Transverse colon (tissue), 4 donors: ENCODE measurements at regions not wholly inside any gene's neighbourhood (a gene's known extent, or its start where the extent isn't known, plus 50 kb on each side); places are given as distances from the start of the nearest gene placed in this dataset.

Experiments
- DNase-seq: peaks from one replicate; pipeline ENCODE4 v3.0.0-alpha.2; 2019
- H3K27ac ChIP-seq, 4 donors: fragments of 200-600 bp; sonication (generic); 2 replicates each; pipeline ENCODE4 v1.5.1; 2016 to 2018; ENCODE audit warnings: inconsistent platforms in 4 of 4
- H3K27me3 ChIP-seq: fragments of 200-600 bp; sonication (generic); 2 replicates; pipeline ENCODE4 v1.5.1; 2017; ENCODE audit warnings: inconsistent platforms
- H3K36me3 ChIP-seq, 4 donors: fragments of 200-600 bp; sonication (generic); 2 replicates each; pipeline ENCODE4 v1.5.1; 2017 to 2019; ENCODE audit warnings: inconsistent platforms in 4 of 4
- H3K4me1 ChIP-seq, 4 donors: fragments of 200-600 bp; sonication (generic); 2 replicates each; pipeline ENCODE4 v1.5.1; 2017 to 2020; ENCODE audit warnings: inconsistent platforms in 4 of 4
- H3K4me3 ChIP-seq, 4 donors: fragments of 200-600 bp; sonication (generic); 1 replicate in 1 of 4; 2 replicates in 3 of 4; pipeline versions ENCODE4 v1.5.1 to v1.6.1; 2017 to 2019; ENCODE audit warnings: inconsistent platforms in 4 of 4
- H3K9me3 ChIP-seq, 2 donors: fragments of 200-600 bp; sonication (generic); 2 replicates each; pipeline ENCODE4 v1.5.1; 2017 to 2019; ENCODE audit warnings: inconsistent platforms in 2 of 2
- CTCF ChIP-seq, 5 experiments: fragments of 200-600 bp in 3 of 5; fragments of 450-650 bp in 2 of 5; sonication (generic) in 3 of 5; IDR thresholded peaks; 1 replicate in 2 of 5; 2 replicates in 3 of 5; pipeline ENCODE4 v1.5.1; 2016 to 2017; ENCODE audit warnings: antibody characterized with exemption in 5 of 5, inconsistent platforms in 3 of 5, mild to moderate bottlenecking in 2 of 5, moderate library complexity in 1 of 5
- EP300 ChIP-seq: sonication (generic); formaldehyde crosslinking; IDR thresholded peaks from one replicate; pipeline ENCODE4 v1.6.1; 2017; ENCODE audit warnings: antibody characterized with exemption, low read depth
- POLR2A ChIP-seq: fragments of 450-650 bp; IDR thresholded peaks from one replicate; pipeline ENCODE4 v1.6.1; 2016; ENCODE audit warnings: antibody characterized with exemption, mild to moderate bottlenecking, moderate library complexity
- POLR2AphosphoS5 ChIP-seq, 3 donors: sonication (generic); formaldehyde crosslinking; IDR thresholded peaks; one replicate each; pipeline ENCODE4 v1.6.1; 2016; ENCODE audit warnings: antibody characterized with exemption in 3 of 3
- WGBS, 2 donors: methylation state at CpG; one replicate each; pipeline ENCODE4 v1.1.5; 2018; ENCODE audit warnings: low coverage in 1 of 2; 5-methylcytosine and 5-hydroxymethylcytosine counted together
- in situ Hi-C, 4 donors: fragments of 200-750 bp; cut with MboI; loops; one replicate each; pipeline versions ENCODE4 v1.15.0 to v1.15.1; 2017; ENCODE audit warnings: low sequenced_read_pairs in 3 of 4, low pct_ligation_motif_present in 1 of 4, low pct_unique_long_range_greater_than_20kb in 1 of 4
- intact Hi-C: fragments of 100-400 bp; cut with DNase I; formaldehyde crosslinking; loops from one replicate; pipeline ENCODE4 v1.15.1; 2023; ENCODE audit warnings: low total_unique reads

GRCh38 chr6:138577151-138577915, 78.0 kb upstream of the NHSL1 start:
- in situ Hi-C loops: loop anchor here in 3 of 4 donors (25.0 kb wide), 2 partner anchors 140 to 465 kb away; partner anchors contain the start of gene PERP (in 3 of the 3)
- intact Hi-C loops: no loop called here
- no peak for DNase-seq

GRCh38 chr6:138580040-138580439, 80.7 kb upstream of the NHSL1 start:
- intact Hi-C loops: loop anchor here (10.0 kb wide), 1 partner anchor 185 kb away; no protein-coding TSS in a partner anchor
- TF ChIP-seq EP300 (no peak), CTCF (IDR thresholded peaks at IDR 0.05) (no peak), POLR2AphosphoS5 (IDR thresholded peaks at IDR 0.05) (no peak), POLR2A (no peak)
- 79 to 84% methylated on average over 3 to 4 of the region's 4 CpGs for WGBS, 2 donors
- Histone ChIP-seq H3K4me1 (no peaks in the 10 kb centered on the region), H3K36me3 (no peaks in the 10 kb centered on the region), H3K27me3 (no peaks in the 10 kb centered on the region), H3K9me3 (no peaks in the 10 kb centered on the region), H3K4me3 (no peak overlapping the region), H3K27ac (no peak overlapping the region)
- in situ Hi-C loops: loop anchor here in 3 of 4 donors (10.0 to 25.0 kb wide), 3 partner anchors 143 to 468 kb away; partner anchors contain the start of gene PERP (in 3 of the 3)
- DNase-seq: no peak

More at GRCh38 chr6:138577151-138577915, 78.0 kb upstream of the NHSL1 start:
- H3K9me3 ChIP-seq: no peaks in the 10 kb centered on the region
- TF ChIP-seq POLR2A: no peak
- no peak for TF ChIP-seq CTCF (IDR thresholded peaks at IDR 0.05)
- TF ChIP-seq EP300: no peak
- no peak for TF ChIP-seq POLR2AphosphoS5 (IDR thresholded peaks at IDR 0.05)
- 70 to 74% methylated on average over 9 of the region's 9 CpGs for WGBS, 2 donors
- H3K27ac ChIP-seq: no peak overlapping the region
- no peaks in the 10 kb centered on the region for H3K36me3 ChIP-seq
- no peak overlapping the region for H3K4me3 ChIP-seq
- H3K4me1 ChIP-seq: no peaks in the 10 kb centered on the region
- H3K27me3 ChIP-seq: no peaks in the 10 kb centered on the region

GRCh38 chr6:138580801-138581200, 81.5 kb upstream of the NHSL1 start:
- WGBS, 2 donors: 90 to 91% methylated on average over 6 of the region's 6 CpGs
- intact Hi-C loops: loop anchor here (10.0 kb wide), 1 partner anchor 184 kb away; no protein-coding TSS in a partner anchor
- H3K36me3 ChIP-seq: no peaks in the 10 kb centered on the region
- no peak for TF ChIP-seq EP300
- no peak for TF ChIP-seq POLR2AphosphoS5 (IDR thresholded peaks at IDR 0.05)
- no peak for TF ChIP-seq POLR2A
- no peak for TF ChIP-seq CTCF (IDR thresholded peaks at IDR 0.05)
- H3K9me3 ChIP-seq: no peaks in the 10 kb centered on the region
- H3K4me1 ChIP-seq: no peaks in the 10 kb centered on the region
- H3K27me3 ChIP-seq: no peaks in the 10 kb centered on the region
- H3K4me3 ChIP-seq: no peak overlapping the region
- no peak for DNase-seq
- in situ Hi-C loops: loop anchor here in 3 of 4 donors (10.0 to 25.0 kb wide), 3 partner anchors 144 to 468 kb away; partner anchors contain the start of gene PERP (in 3 of the 3)
- no peak overlapping the region for H3K27ac ChIP-seq

- H3K36me3 ChIP-seq: no peaks in the 10 kb centered on the region
- intact Hi-C loops: loop anchor here (10.0 kb wide), 1 partner anchor 182 kb away; no protein-coding TSS in a partner anchor
- no peaks in the 10 kb centered on the region for H3K27me3 ChIP-seq
- H3K4me3 ChIP-seq: no peak overlapping the region
- DNase-seq: no peak
- in situ Hi-C loops: loop anchor here in 3 of 4 donors (10.0 to 25.0 kb wide), 3 partner anchors 145 to 470 kb away; partner anchors contain the start of gene PERP (in 3 of the 3)
- no peaks in the 10 kb centered on the region for H3K9me3 ChIP-seq
- H3K4me1 ChIP-seq: no peaks in the 10 kb centered on the region
- WGBS, 2 donors: 88 to 92% methylated on average over 4 of the region's 4 CpGs
- TF ChIP-seq POLR2A (no peak), EP300 (no peak), CTCF (IDR thresholded peaks at IDR 0.05) (no peak), POLR2AphosphoS5 (IDR thresholded peaks at IDR 0.05) (no peak)
- no peak overlapping the region for H3K27ac ChIP-seq
These were observed 83.3 kb upstream of the NHSL1 start for GRCh38 chr6:138582573-138582972.
